Activated CD8-positive, alpha-beta T cell treated with anti-CD3 and anti-CD28 coated beads, Interleukin-2, amount 10 ng/mL, durations not matched to agents 7 days and 5 days (primary cell): ENCODE measurements at regions not wholly inside any gene's neighbourhood (a gene's known extent, or its start where the extent isn't known, plus 50 kb on each side); places are given as distances from the start of the nearest gene placed in this dataset.
"Not testable (repeated sequence)": the region's sequence is repeated elsewhere in the genome, so short reads cannot be mapped to it uniquely, and the experiment has no call there.

Experiments
- ATAC-seq: fragments of 150-1000 bp; cut with Tn5 transposase; one replicate; pipeline ENCODE4 v1.10.0; 2021; ENCODE audit warnings: moderate library complexity
- CTCF ChIA-PET: fragments of 350-600 bp; sonication (Branson Sonifier 250); formaldehyde crosslinking; loops from one replicate; lab custom pipeline; 2021; ENCODE audit warnings: antibody characterized with exemption; lab: Charles Lee
- POLR2A ChIA-PET: fragments of 350-600 bp; sonication (Branson Sonifier 250); formaldehyde crosslinking; loops from one replicate; lab custom pipeline; 2021; ENCODE audit warnings: antibody characterized with exemption; lab: Charles Lee
- DNase-seq: peaks from one replicate; pipeline ENCODE4 v3.0.0-alpha.2; 2020
- H3K27ac Mint-ChIP-seq: one replicate; pipeline ENCODE4 v1.8.0; 2021; ENCODE audit warnings: mild to moderate bottlenecking, mixed read lengths
- H3K27me3 Mint-ChIP-seq: one replicate; pipeline ENCODE4 v1.8.0; 2021; ENCODE audit warnings: low read depth, mixed read lengths
- H3K36me3 Mint-ChIP-seq: one replicate; pipeline ENCODE4 v1.8.0; 2021; ENCODE audit warnings: low read depth, mixed read lengths
- H3K4me1 Mint-ChIP-seq: one replicate; pipeline ENCODE4 v1.8.0; 2021; ENCODE audit warnings: low read depth, mixed read lengths
- H3K4me3 Mint-ChIP-seq: one replicate; pipeline ENCODE4 v1.8.0; 2021; ENCODE audit warnings: mild to moderate bottlenecking, mixed read lengths
- H3K9me3 Mint-ChIP-seq: one replicate; pipeline ENCODE4 v1.8.0; 2022; ENCODE audit warnings: mixed read lengths; ENCODE audit not compliant: insufficient read depth

- Mint-ChIP-seq H3K9me3 (no peaks in the 10 kb centered on the region), H3K27me3 (no peaks in the 10 kb centered on the region), H3K27ac (no peak overlapping the region), H3K4me1 (no peaks in the 10 kb centered on the region), H3K36me3 (no peaks in the 10 kb centered on the region), H3K4me3 (no peak overlapping the region)
- ATAC-seq (no peak), DNase-seq (no peak)
- ChIA-PET CTCF (no interaction called here), POLR2A (no interaction called here)
Observed at GRCh38 chr16:52357711-52358110, 189.2 kb downstream of the TOX3 start.

- CTCF ChIA-PET, result no interaction called here
- H3K27me3 Mint-ChIP-seq, result no peaks in the 10 kb centered on the region
Observed at GRCh38 chr16:52353249-52353648, 193.7 kb downstream of the TOX3 start.

DNA sequence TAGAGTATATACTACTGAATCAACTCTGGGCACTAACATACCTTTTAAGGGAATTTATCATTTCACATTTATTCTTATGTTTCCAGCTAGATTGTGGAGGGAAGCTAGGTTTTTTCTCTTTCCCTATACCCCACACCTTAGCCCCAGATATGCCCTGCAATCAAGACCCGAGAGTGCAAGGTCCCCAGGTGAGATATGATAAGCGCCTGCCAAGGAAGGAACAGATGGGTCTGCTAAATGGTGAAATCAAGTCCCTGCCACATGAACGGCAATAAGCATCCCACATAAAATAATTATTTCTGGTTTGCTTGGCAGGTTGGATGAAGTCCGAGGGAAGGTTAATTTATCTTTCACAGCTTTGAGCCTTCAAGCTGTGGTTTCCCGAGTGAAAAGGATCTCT is 195.5 kb downstream of the TOX3 start:
- ATAC-seq, result no peak

More at GRCh38 chr16:52353249-52353648, 193.7 kb downstream of the TOX3 start:
- Mint-ChIP-seq H3K27ac (no peak overlapping the region), H3K4me1 (no peaks in the 10 kb centered on the region), H3K36me3 (no peaks in the 10 kb centered on the region), H3K9me3 (peaks cover 10% of the 10 kb centered on the region), H3K4me3 (no peak overlapping the region)
- DNase-seq (no peak), ATAC-seq (no peak)
- POLR2A ChIA-PET, result no interaction called here

DNA sequence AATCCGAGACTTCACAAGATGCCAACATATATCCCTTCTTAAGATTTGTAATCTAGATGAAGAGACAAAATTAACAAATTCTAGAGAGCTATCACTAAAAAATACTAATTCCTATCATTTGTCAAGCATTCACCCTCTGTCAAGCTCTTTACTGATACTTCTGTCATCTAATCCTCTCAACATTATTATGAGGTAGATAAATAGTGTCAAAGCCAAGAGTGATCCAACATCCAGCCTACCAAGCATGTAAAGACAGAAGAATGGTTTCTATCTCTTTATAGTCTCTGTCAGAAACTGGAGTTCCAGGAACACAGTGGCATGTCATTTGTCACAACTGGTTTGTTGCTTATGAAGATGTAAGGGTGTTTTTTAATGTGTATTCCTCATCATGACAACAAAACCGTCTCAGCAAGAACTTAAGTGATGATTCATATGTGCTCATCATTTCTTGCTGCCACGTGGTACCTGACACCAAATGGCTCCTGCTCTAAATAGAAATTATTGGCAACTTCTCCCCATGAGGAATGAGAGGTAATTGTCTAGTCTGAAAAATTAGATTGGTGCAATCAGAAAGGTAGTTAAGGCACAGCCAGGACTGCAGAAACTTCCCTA is 196.8 kb downstream of the TOX3 start:
- H3K9me3 Mint-ChIP-seq, result peaks cover 10% of the 10 kb centered on the region
- no peaks in the 10 kb centered on the region for H3K4me1 Mint-ChIP-seq
- no peaks in the 10 kb centered on the region for H3K36me3 Mint-ChIP-seq
- no peaks in the 10 kb centered on the region for H3K27me3 Mint-ChIP-seq
- no peak overlapping the region for H3K27ac Mint-ChIP-seq
- CTCF ChIA-PET, result no interaction called here
- DNase-seq, result no peak
- POLR2A ChIA-PET, result no interaction called here
- no peak overlapping the region for H3K4me3 Mint-ChIP-seq
- no peak for ATAC-seq

More for the DNA sequence above, 195.5 kb downstream of the TOX3 start:
- DNase-seq, result no peak
- POLR2A ChIA-PET, result no interaction called here
- peaks cover 10% of the 10 kb centered on the region for H3K9me3 Mint-ChIP-seq
- H3K4me1 Mint-ChIP-seq, result no peaks in the 10 kb centered on the region
- CTCF ChIA-PET, result interaction anchor here (0.6 kb wide), 1 partner anchor 18 kb away, joined by 3 read pairs; no protein-coding TSS in a partner anchor
- H3K27me3 Mint-ChIP-seq, result no peaks in the 10 kb centered on the region
- no peak overlapping the region for H3K4me3 Mint-ChIP-seq
- no peak overlapping the region for H3K27ac Mint-ChIP-seq
- H3K36me3 Mint-ChIP-seq, result no peaks in the 10 kb centered on the region

DNA sequence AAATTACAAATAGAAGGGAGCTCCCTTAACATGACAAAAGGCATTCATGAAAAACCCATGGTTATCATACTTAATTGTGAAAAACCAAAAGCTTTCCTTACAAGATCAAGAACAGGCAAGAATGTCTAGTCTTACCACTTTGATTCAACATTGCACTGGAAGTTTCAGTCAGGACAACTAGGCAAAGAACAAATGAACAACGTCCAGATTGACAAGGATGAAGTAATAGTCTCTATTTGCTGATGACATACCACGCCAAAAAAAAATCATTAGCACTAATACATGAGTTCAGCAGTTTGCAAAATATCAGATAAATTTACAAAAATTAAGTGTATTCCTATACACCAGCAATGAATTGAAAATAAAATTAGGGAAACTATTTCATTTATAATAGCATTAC is 200.2 kb downstream of the TOX3 start:
- ChIA-PET CTCF (no interaction called here), POLR2A (no interaction called here)
- H3K4me1 Mint-ChIP-seq, result no peaks in the 10 kb centered on the region
- no peak overlapping the region for H3K27ac Mint-ChIP-seq
- ATAC-seq (no peak), DNase-seq (no peak)
- H3K4me3 Mint-ChIP-seq, result no peak overlapping the region
- H3K9me3 Mint-ChIP-seq, result peaks cover 10% of the 10 kb centered on the region
- H3K27me3 Mint-ChIP-seq, result no peaks in the 10 kb centered on the region
- H3K36me3 Mint-ChIP-seq, result no peaks in the 10 kb centered on the region

GRCh38 chr16:52333673-52334072 is 213.3 kb downstream of the TOX3 start:
- H3K4me1 Mint-ChIP-seq, H3K27ac Mint-ChIP-seq, POLR2A ChIA-PET, H3K36me3 Mint-ChIP-seq, CTCF ChIA-PET, H3K4me3 Mint-ChIP-seq, H3K27me3 Mint-ChIP-seq, DNase-seq, ATAC-seq, H3K9me3 Mint-ChIP-seq: not testable (repeated sequence)

GRCh38 chr16:52320930-52321439 is 226.0 kb downstream of the TOX3 start:
- no peak for DNase-seq
- H3K27ac Mint-ChIP-seq, result no peak overlapping the region
- no peaks in the 10 kb centered on the region for H3K4me1 Mint-ChIP-seq
- H3K9me3 Mint-ChIP-seq, result peaks cover 6% of the 10 kb centered on the region
- ChIA-PET CTCF (no interaction called here), POLR2A (no interaction called here)
- no peaks in the 10 kb centered on the region for H3K27me3 Mint-ChIP-seq
- H3K4me3 Mint-ChIP-seq, result no peak overlapping the region
- ATAC-seq, result no peak
- no peaks in the 10 kb centered on the region for H3K36me3 Mint-ChIP-seq

DNA sequence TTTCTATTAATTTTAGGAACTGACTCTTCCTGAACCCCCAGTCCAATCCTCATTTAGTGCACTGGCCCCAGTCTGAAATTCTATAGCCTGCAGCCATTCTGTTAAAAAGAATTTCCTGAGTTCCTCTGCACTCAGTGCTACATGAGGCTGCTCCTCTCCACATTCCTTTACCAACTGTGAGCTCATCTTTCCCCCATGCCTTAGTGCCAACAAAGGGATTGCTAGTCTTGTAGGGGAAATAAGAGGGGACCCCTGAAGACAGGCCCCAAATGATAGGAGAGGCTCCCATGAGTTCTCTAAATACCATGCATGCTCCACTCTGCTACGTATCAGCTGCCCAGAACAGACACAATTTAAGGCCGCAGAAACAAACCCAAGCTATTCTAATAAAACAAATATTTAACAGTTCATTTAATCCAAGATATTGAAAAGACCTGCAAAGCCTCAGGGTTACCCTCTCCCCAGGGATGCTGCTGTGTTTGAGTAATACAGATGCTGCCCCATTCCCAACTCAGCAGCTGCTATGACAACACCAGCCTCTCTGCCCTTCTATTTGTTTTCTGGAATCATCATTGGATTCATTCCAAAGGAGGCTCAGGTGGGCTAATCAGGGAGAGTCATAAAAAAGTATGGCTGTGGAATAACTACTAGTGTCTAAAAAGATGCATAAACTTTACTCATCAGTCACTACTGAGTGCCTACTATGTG is 228.5 kb downstream of the TOX3 start:
- POLR2A ChIA-PET, result interaction anchor here (0.6 kb wide), 1 partner anchor 823 kb away, joined by 3 read pairs; no protein-coding TSS in a partner anchor
- peaks cover 6% of the 10 kb centered on the region for H3K9me3 Mint-ChIP-seq

DNA sequence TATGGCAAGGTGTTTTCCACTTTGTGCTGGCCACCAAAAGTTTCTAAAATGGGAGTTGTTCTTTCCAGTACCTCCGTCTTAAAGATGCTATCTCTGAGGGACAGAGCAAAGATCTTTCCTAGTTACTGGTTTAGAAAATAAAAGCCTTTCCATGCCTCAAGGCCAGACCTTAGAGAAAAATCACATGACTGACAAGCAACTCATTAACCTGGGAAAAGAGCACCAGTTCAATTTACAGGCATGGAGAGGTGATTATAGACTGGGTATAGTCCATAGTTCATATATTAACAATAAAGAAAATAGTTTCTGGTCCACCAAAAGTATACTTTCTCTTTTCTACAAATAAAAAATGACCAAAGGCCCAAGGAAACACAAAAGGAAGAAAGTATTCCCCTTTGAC is 230.7 kb downstream of the TOX3 start:
- POLR2A ChIA-PET, result no interaction called here
- Mint-ChIP-seq H3K4me3 (no peak overlapping the region), H3K27ac (no peak overlapping the region), H3K4me1 (no peaks in the 10 kb centered on the region), H3K36me3 (no peaks in the 10 kb centered on the region), H3K9me3 (peaks cover 6% of the 10 kb centered on the region), H3K27me3 (no peaks in the 10 kb centered on the region)
- CTCF ChIA-PET, result no interaction called here
- DNase-seq (no peak), ATAC-seq (no peak)

More for the DNA sequence above, 228.5 kb downstream of the TOX3 start:
- H3K27me3 Mint-ChIP-seq, result no peaks in the 10 kb centered on the region
- CTCF ChIA-PET, result no interaction called here
- ATAC-seq (no peak), DNase-seq (no peak)
- no peaks in the 10 kb centered on the region for H3K36me3 Mint-ChIP-seq
- no peaks in the 10 kb centered on the region for H3K4me1 Mint-ChIP-seq
- no peak overlapping the region for H3K27ac Mint-ChIP-seq
- no peak overlapping the region for H3K4me3 Mint-ChIP-seq

GRCh38 chr16:52312716-52313115 is 234.2 kb downstream of the TOX3 start:
- POLR2A ChIA-PET, result no interaction called here
- CTCF ChIA-PET, result no interaction called here
- Mint-ChIP-seq H3K4me3 (no peak overlapping the region), H3K9me3 (peaks cover 6% of the 10 kb centered on the region), H3K27ac (no peak overlapping the region), H3K36me3 (no peaks in the 10 kb centered on the region), H3K4me1 (no peaks in the 10 kb centered on the region), H3K27me3 (no peaks in the 10 kb centered on the region)
- DNase-seq (no peak), ATAC-seq (no peak)

DNA sequence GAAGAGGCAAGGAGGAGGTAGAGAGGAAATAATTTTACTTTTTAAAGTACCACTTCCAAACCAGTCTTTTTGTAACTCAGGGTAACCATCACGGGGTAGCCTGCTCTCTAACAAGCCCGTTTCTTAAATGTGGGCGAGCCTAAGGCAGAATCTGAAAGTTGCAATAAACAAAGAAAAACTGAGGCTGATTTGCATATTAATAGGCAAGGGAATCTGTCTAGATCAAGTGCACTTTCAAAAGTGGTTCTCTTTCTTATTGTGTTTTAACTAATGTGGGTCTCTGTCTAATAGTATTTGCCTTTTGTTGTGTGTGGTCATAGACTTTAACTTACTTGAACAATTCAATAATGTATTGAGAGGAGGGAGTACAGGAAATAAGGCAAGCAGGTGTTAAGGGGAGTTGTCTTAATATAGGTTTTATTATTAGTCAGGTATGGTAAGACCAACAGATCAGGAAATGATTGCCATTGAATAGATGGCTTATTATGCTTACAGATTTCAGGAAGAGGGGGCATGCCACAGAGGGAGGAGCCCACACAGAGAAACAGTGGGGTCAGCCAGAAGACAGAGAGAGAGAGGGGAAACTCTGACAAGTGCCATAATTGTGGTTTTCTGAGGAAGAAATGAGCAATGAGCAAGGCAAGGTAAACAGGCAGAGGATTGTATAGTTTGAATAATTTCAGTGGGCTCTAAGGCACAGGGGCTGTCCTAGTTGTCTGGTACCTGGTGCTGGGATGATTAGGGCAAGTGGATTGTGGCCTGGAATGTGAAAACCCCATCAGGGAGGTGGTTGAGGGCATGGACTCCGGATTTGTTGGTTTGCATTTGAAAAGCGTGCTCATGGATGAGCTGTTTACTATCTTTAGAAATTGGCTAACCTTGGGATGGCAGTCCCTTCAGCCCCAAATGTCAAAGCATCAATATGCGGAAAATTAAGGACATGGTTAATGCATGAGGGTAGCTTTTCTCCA is 237.2 kb downstream of the TOX3 start:
- ATAC-seq (no peak), DNase-seq (no peak)
- H3K4me3 Mint-ChIP-seq, result no peak overlapping the region
- H3K4me1 Mint-ChIP-seq, result no peaks in the 10 kb centered on the region
- no peaks in the 10 kb centered on the region for H3K27me3 Mint-ChIP-seq
- CTCF ChIA-PET, result no interaction called here
- no peak overlapping the region for H3K27ac Mint-ChIP-seq
- H3K9me3 Mint-ChIP-seq, result no peaks in the 10 kb centered on the region
- H3K36me3 Mint-ChIP-seq, result no peaks in the 10 kb centered on the region
- POLR2A ChIA-PET, result no interaction called here
